ENCODE measurements at regions not wholly inside any gene's neighbourhood (a gene's known extent, or its start where the extent isn't known, plus 50 kb on each side); places are given as distances from the start of the nearest gene placed in this dataset.

DNA sequence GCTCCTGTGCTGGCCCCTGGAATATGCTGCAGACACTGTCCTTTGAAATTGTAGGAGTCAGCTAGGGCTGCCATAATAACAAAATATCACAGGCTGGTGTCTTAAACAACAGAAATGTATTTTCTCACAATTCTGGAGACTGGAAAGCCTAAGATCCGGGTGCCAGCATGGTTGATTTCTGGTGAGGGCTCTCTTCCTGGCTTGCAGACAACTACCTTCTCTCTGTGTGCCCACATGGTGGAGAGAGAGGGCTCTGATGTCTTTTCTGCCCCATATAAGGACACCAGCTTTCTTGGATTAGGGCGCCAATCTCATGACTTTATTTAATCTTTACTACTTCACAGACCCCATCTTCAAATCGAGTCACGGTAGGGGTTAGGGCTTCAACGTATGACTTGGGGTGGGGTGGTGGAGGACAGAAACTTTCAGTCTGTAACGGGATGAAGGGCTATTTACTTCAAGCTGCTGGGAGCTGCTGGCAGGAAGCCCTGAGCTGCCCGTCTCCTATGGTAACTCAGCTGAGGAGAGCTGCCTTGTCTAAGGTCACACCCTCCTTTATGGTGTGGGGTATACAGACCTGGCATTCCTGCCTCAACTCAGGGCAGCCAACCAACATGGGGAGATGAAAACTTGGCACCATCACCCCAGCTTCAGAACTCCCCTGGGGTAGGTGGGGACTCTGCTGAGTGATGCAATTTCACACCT, 142.9 kb upstream of the ZBED5 start:
- TF ChIP-seq, protein P1, sequence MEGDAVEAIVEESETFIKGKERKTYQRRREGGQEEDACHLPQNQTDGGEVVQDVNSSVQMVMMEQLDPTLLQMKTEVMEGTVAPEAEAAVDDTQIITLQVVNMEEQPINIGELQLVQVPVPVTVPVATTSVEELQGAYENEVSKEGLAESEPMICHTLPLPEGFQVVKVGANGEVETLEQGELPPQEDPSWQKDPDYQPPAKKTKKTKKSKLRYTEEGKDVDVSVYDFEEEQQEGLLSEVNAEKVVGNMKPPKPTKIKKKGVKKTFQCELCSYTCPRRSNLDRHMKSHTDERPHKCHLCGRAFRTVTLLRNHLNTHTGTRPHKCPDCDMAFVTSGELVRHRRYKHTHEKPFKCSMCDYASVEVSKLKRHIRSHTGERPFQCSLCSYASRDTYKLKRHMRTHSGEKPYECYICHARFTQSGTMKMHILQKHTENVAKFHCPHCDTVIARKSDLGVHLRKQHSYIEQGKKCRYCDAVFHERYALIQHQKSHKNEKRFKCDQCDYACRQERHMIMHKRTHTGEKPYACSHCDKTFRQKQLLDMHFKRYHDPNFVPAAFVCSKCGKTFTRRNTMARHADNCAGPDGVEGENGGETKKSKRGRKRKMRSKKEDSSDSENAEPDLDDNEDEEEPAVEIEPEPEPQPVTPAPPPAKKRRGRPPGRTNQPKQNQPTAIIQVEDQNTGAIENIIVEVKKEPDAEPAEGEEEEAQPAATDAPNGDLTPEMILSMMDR (IDR thresholded peaks at IDR 0.05): peak in 1 of 3 experiments; percentile 23
- no peak for TF ChIP-seq POLR2AphosphoS5 (IDR thresholded peaks at IDR 0.05)

Measured in esophagus muscularis mucosa (tissue), 3 donors.